IPS-20b (cell line): ENCODE measurements at regions not wholly inside any gene's neighbourhood (a gene's known extent, or its start where the extent isn't known, plus 50 kb on each side); places are given as distances from the start of the nearest gene placed in this dataset.

Experiments used
- H3K27ac ChIP-seq: one replicate; pipeline ENCODE4 v1.5.1; 2013; ENCODE audit warnings: low read length
- H3K27me3 ChIP-seq: 2 replicates; pipeline ENCODE4 v1.6.1; 2013; ENCODE audit warnings: mild to moderate bottlenecking, low read length, inconsistent platforms; ENCODE audit not compliant: insufficient read depth
- H3K36me3 ChIP-seq: 2 replicates; pipeline ENCODE4 v1.6.1; 2013; ENCODE audit warnings: low read depth, mild to moderate bottlenecking, inconsistent platforms, low read length, moderate library complexity; ENCODE audit not compliant: insufficient read depth
- H3K4me1 ChIP-seq: 2 replicates; pipeline ENCODE4 v1.6.1; 2013; ENCODE audit warnings: mild to moderate bottlenecking, control low read depth, inconsistent platforms, low read length, moderate library complexity; ENCODE audit not compliant: insufficient read depth
- H3K4me3 ChIP-seq: 2 replicates; pipeline ENCODE4 v1.5.1; 2013; ENCODE audit warnings: mild to moderate bottlenecking, low read length, inconsistent platforms
- H3K9ac ChIP-seq: 2 replicates; pipeline ENCODE4 v1.6.1; 2013; ENCODE audit warnings: low read depth, mild to moderate bottlenecking, inconsistent platforms, low read length, moderate library complexity
- H3K9me3 ChIP-seq: 2 replicates; pipeline ENCODE4 v1.6.1; 2013; ENCODE audit warnings: mild to moderate bottlenecking, low read depth, low read length, inconsistent platforms; ENCODE audit not compliant: insufficient read depth

GRCh38 chr20:60465993-60466686 is 507.9 kb downstream of the CDH26 start:
- Histone ChIP-seq H3K27ac (no peak overlapping the region), H3K9ac (no peak overlapping the region), H3K27me3 (no peaks in the 10 kb centered on the region), H3K9me3 (peaks cover 1% of the 10 kb centered on the region; the same call in 1 of the 2 replicates), H3K36me3 (no peaks in the 10 kb centered on the region), H3K4me3 (no peak overlapping the region), H3K4me1 (no peaks in the 10 kb centered on the region)

DNA sequence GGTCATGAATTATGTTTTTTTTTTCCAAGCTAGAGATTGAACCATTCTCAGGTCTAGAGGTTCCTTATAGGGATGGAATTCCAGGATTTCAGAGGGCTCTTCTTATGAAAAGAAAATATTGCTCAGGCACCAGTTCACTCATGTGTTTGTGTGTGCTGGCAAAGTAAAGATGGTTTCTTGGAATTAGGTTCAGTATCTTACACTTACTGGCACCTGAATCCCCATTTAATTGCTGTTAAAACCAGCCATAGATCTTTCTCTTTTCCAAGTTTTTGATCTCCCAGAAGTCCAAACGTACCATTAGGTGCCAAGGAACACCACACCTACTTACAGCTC is 508.4 kb downstream of the CDH26 start:
- H3K27ac ChIP-seq = no peak overlapping the region
- H3K4me1 ChIP-seq = no peaks in the 10 kb centered on the region
- H3K9ac ChIP-seq = no peak overlapping the region
- no peaks in the 10 kb centered on the region for H3K9me3 ChIP-seq
- no peaks in the 10 kb centered on the region for H3K36me3 ChIP-seq
- H3K27me3 ChIP-seq = no peaks in the 10 kb centered on the region
- no peak overlapping the region for H3K4me3 ChIP-seq

GRCh38 chr20:60467078-60467477 is 508.9 kb downstream of the CDH26 start:
- Histone ChIP-seq H3K4me3 (no peak overlapping the region), H3K27ac (no peak overlapping the region)

GRCh38 chr20:60467771-60468170 is 509.5 kb downstream of the CDH26 start:
- Histone ChIP-seq H3K4me1 (no peaks in the 10 kb centered on the region), H3K27me3 (no peaks in the 10 kb centered on the region), H3K9ac (no peak overlapping the region), H3K9me3 (no peaks in the 10 kb centered on the region), H3K27ac (no peak overlapping the region), H3K36me3 (no peaks in the 10 kb centered on the region), H3K4me3 (no peak overlapping the region)

More at GRCh38 chr20:60467078-60467477, 508.9 kb downstream of the CDH26 start:
- Histone ChIP-seq H3K9me3 (no peaks in the 10 kb centered on the region), H3K4me1 (no peaks in the 10 kb centered on the region), H3K9ac (no peak overlapping the region), H3K27me3 (no peaks in the 10 kb centered on the region), H3K36me3 (no peaks in the 10 kb centered on the region)

- Histone ChIP-seq H3K4me3 (no peak overlapping the region), H3K27me3 (no peaks in the 10 kb centered on the region), H3K27ac (no peak overlapping the region), H3K9me3 (no peaks in the 10 kb centered on the region), H3K4me1 (peaks cover 2% of the 10 kb centered on the region; the same call in 1 of the 2 replicates), H3K36me3 (no peaks in the 10 kb centered on the region), H3K9ac (no peak overlapping the region)
These were observed 511.6 kb downstream of the CDH26 start for GRCh38 chr20:60469829-60470228.

DNA sequence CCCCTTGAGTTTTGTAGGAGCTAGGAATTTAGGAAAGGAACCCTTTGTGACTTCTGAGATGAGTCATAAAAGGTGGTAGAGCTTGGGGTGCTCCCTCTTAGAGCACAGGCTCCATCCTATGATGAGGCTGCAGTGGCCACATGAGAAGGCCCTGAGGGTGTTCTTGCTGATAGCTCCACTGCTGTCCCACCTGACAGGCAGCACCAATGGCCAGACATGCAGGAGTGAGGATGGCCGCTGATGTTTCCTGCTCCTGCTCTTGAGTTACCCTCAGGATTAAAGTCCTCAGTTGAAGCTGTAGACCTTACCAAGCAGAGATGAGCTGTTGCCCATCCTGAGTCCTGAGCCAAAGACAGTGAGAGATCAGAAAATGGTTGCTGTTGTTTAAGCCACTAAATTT is 512.1 kb downstream of the CDH26 start:
- Histone ChIP-seq H3K27me3 (no peaks in the 10 kb centered on the region), H3K36me3 (no peaks in the 10 kb centered on the region)

DNA sequence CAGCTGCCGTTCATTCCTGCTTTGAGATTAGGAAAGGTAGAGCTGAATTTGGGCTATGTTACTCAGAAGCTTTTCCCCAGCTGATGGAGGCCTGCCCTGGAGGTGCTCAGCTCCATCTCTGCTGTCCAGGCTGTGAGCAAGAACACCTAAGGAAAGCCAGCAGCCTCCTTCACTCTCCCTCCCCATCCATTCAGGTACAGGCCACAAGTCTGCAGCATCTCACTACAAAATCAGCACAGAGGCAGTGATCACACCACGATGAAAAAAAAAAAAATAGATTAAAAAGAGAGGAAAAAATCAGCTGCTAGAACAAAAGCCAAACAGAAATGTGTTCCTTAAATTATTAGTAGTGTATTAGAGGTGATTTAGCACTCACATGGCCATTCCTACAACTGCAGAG is 515.0 kb downstream of the CDH26 start:
- no peaks in the 10 kb centered on the region for H3K27me3 ChIP-seq
- H3K4me1 ChIP-seq = peaks cover 2% of the 10 kb centered on the region; the same call in 1 of the 2 replicates
- H3K27ac ChIP-seq = no peak overlapping the region
- no peak overlapping the region; the same call in 1 of the 2 replicates for H3K9ac ChIP-seq
- no peaks in the 10 kb centered on the region for H3K36me3 ChIP-seq
- no peak overlapping the region for H3K4me3 ChIP-seq
- no peaks in the 10 kb centered on the region for H3K9me3 ChIP-seq

More for the DNA sequence above, 512.1 kb downstream of the CDH26 start:
- Histone ChIP-seq H3K27ac (no peak overlapping the region), H3K9me3 (no peaks in the 10 kb centered on the region), H3K4me3 (no peak overlapping the region), H3K4me1 (peaks cover 2% of the 10 kb centered on the region; the same call in 1 of the 2 replicates), H3K9ac (no peak overlapping the region)

DNA sequence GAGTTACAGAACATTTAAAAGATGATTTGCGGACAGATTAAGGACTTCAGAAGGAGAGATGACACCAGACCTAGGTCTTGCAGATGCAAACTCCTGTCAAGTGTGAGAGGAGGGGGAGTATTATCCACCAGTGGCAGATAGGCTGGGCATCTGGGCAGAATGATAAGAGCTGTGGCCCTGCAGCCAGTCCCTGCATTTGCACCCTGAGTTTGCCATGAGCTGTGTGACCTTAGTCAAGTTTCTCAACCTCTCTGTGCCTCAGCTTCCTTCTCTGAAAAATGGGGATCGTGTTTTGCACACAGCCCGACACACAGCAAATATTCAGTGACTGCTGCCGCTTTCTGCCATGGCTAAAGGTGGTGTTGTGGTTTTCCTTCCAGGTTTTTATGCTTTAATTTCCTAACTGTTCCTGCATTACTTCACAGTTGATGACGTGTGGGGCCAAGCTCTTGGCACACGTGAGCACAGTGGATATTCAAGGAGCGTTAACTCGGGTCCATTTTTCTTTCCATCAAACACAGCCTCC is 516.2 kb downstream of the CDH26 start:
- Histone ChIP-seq H3K27me3 (no peaks in the 10 kb centered on the region), H3K27ac (no peak overlapping the region), H3K4me1 (peaks cover 2% of the 10 kb centered on the region; the same call in 1 of the 2 replicates), H3K4me3 (no peak overlapping the region), H3K9me3 (no peaks in the 10 kb centered on the region), H3K36me3 (no peaks in the 10 kb centered on the region), H3K9ac (no peak overlapping the region)

GRCh38 chr20:60476045-60476444 is 517.8 kb downstream of the CDH26 start:
- H3K27ac ChIP-seq = no peak overlapping the region
- H3K4me3 ChIP-seq = no peak overlapping the region
- peaks cover 2% of the 10 kb centered on the region; the same call in 1 of the 2 replicates for H3K4me1 ChIP-seq
- H3K36me3 ChIP-seq = no peaks in the 10 kb centered on the region
- H3K27me3 ChIP-seq = no peaks in the 10 kb centered on the region
- no peak overlapping the region for H3K9ac ChIP-seq
- no peaks in the 10 kb centered on the region for H3K9me3 ChIP-seq

DNA sequence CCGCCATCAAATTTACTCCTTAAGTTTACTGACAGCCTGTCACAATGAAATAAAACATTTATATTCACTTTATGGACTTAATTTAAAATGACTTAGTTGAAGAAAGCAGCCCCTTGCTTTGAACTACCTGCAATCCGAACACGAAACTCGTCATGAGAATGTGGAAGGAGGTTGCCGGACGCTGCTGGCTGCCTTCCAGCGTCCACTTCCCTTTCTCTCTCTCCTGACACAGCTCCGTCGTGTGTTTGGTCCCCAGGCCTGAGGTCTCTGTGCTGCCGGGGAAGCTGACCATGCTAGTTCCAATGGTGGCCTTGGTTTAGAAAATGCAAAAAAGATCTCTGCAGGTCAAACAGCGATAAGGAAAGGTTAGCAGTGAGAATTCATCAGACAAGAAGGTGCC is 519.7 kb downstream of the CDH26 start:
- Histone ChIP-seq H3K27me3 (no peaks in the 10 kb centered on the region), H3K36me3 (no peaks in the 10 kb centered on the region), H3K4me1 (peaks cover 2% of the 10 kb centered on the region; the same call in 1 of the 2 replicates), H3K9ac (no peak overlapping the region), H3K9me3 (no peaks in the 10 kb centered on the region), H3K4me3 (no peak overlapping the region), H3K27ac (no peak overlapping the region)

GRCh38 chr20:60478533-60478932 is 520.3 kb downstream of the CDH26 start:
- H3K4me1 ChIP-seq = peaks cover under 1% of the 10 kb centered on the region; the same call in 1 of the 2 replicates
- no peak overlapping the region for H3K4me3 ChIP-seq
- H3K27ac ChIP-seq = no peak overlapping the region
- no peaks in the 10 kb centered on the region for H3K36me3 ChIP-seq
- H3K9me3 ChIP-seq = no peaks in the 10 kb centered on the region
- H3K27me3 ChIP-seq = no peaks in the 10 kb centered on the region
- no peak overlapping the region for H3K9ac ChIP-seq
